ENCODE measurements at regions not wholly inside any gene's neighbourhood (a gene's known extent, or its start where the extent isn't known, plus 50 kb on each side); places are given as distances from the start of the nearest gene placed in this dataset.

DNA sequence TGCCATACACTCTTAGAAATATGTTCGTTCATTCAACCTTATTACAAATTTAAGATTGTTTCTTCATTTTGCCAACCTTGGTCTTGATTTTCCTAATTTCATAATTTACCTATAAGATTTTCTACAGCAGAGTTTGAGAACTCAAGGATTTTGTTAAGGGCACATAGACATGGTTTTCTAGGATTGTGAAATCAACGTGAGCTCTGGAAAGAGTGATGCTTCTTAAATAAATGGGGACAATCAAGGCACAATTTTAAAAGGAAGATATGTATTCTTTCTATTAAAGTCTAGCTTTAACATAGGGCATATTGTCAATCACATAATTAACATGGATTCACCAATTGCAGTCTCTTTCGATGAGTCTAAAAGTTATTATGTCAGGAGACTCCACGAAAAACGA lies 174.2 kb upstream of the PHF14 start:
- TF ChIP-seq, protein P1, sequence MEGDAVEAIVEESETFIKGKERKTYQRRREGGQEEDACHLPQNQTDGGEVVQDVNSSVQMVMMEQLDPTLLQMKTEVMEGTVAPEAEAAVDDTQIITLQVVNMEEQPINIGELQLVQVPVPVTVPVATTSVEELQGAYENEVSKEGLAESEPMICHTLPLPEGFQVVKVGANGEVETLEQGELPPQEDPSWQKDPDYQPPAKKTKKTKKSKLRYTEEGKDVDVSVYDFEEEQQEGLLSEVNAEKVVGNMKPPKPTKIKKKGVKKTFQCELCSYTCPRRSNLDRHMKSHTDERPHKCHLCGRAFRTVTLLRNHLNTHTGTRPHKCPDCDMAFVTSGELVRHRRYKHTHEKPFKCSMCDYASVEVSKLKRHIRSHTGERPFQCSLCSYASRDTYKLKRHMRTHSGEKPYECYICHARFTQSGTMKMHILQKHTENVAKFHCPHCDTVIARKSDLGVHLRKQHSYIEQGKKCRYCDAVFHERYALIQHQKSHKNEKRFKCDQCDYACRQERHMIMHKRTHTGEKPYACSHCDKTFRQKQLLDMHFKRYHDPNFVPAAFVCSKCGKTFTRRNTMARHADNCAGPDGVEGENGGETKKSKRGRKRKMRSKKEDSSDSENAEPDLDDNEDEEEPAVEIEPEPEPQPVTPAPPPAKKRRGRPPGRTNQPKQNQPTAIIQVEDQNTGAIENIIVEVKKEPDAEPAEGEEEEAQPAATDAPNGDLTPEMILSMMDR (IDR thresholded peaks at IDR 0.05; ENCODE audit: insufficient read depth, low read length, missing control alignments) = no peak
- CTCF ChIA-PET = no interaction called here
- no peak overlapping the region for H3K4me3 ChIP-seq (ENCODE audit: low read depth, low read length)
- no peak for DNase-seq (ENCODE audit: low read depth, low spot score)
- POLR2A ChIA-PET = no interaction called here

DNA sequence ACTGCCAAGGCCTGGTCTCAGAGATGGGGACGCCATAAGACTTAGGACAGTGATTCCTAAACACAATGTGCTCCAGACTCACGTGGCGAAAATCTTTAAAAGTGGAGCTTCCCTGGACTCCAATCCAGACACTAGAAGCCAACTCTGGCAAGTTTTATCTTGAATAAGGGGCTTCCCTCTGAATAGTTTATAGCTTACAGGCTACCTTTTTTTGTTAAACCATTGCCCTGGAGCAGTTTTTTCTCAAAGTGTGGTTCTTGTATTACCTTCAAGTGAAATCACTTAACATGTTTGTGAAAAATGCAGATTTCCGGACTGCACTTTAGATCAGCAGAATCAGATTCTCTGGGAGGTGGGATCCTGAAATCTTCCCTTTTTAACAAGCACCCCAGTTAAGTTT lies 171.7 kb upstream of the PHF14 start:
- DNase-seq (ENCODE audit: low read depth, low spot score) = no peak
- ChIA-PET CTCF (no interaction called here), POLR2A (no interaction called here)
- H3K4me3 ChIP-seq (ENCODE audit: low read depth, low read length) = no peak overlapping the region
- TF ChIP-seq, protein P1 (IDR thresholded peaks at IDR 0.05; ENCODE audit: insufficient read depth, low read length, missing control alignments) = no peak

DNA sequence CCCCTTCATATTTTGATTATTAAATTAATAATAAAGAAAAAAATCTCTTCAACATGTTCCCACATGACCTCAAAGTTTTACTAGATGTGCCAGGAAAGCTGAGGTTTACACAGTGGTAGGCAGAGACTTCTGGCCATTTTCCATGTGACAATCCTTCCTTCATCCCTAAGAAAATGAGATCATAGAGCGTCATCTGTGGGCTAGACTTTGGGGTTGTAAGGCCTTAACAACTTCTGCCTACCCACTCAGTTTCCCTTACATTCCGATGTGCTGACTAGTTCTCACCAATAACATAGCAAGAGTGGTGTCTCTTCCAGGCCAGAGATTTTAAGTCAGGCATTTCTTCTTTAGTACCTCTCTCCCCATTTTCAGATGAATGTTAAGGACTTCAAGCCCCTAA lies 171.1 kb upstream of the PHF14 start:
- TF ChIP-seq, protein P1 (IDR thresholded peaks at IDR 0.05; ENCODE audit: insufficient read depth, low read length, missing control alignments) = no peak
- CTCF ChIA-PET = no interaction called here
- no peak overlapping the region for H3K4me3 ChIP-seq (ENCODE audit: low read depth, low read length)
- no peak for DNase-seq (ENCODE audit: low read depth, low spot score)
- POLR2A ChIA-PET = no interaction called here

DNA sequence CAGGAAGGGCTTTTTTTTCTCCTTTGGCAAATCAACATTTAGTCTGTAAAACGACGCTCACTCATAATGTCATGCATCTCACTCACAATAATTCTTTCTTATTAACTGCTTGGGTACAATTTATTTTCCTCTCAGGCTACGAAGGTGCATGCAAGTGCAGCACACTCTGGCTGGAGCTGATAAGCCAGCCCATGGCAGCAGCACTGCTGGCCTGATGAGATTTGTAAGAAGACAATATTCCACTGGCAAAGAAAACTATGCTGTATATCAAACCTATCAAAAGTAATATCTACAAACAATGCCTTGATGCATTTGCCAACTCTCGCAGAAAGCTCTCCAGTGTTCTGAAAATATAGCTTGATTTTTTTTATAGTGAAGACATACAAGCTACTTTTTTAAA lies 170.0 kb upstream of the PHF14 start:
- no peak for DNase-seq (ENCODE audit: low read depth, low spot score)
- CTCF ChIA-PET = no interaction called here
- H3K4me3 ChIP-seq (ENCODE audit: low read depth, low read length) = no peak overlapping the region
- POLR2A ChIA-PET = no interaction called here
- TF ChIP-seq, protein P1 (IDR thresholded peaks at IDR 0.05; ENCODE audit: insufficient read depth, low read length, missing control alignments) = no peak

DNA sequence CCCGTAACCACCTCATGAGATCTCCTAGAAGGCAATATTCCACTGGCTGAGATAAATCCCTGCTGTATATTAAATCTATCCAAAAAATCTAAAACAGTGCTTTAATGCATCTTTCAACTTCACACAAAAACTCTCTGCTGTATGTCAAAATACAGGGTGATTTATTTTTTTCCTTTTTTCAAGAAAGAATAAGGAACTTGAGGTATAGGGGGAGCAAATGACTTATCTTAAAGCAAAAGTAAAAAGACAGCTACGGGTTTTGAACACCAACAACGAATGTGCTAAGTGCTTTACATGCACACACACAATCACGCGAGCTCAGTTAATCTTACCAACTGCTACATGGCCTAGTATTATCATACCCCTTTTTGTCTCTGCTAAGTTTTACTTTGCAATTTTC lies 168.9 kb upstream of the PHF14 start:
- H3K4me3 ChIP-seq (ENCODE audit: low read depth, low read length) = no peak overlapping the region
- ChIA-PET POLR2A (no interaction called here), CTCF (no interaction called here)
- TF ChIP-seq, protein P1 (IDR thresholded peaks at IDR 0.05; ENCODE audit: insufficient read depth, low read length, missing control alignments) = no peak
- DNase-seq (ENCODE audit: low read depth, low spot score) = no peak

DNA sequence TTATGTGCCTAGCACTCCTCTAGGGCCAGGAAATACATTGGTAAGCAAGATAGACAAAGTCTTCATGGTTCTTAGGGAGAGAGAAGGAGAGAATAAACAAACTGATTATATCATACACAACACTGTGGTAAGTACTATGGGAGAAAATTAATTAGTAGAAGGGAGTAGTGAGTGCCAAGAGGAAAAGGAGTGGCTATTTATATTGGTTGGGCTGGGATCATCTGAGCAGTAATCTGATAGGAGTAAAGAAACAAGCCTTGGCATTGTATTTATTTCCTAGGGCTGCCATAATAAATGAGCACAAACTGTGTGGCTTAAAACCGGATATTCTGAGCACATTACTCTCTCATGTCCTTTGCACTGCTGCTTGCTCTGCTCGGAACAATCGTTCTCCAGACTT lies 158.1 kb upstream of the PHF14 start:
- no peak overlapping the region for H3K4me3 ChIP-seq (ENCODE audit: low read depth, low read length)

More for the DNA sequence above, 158.1 kb upstream of the PHF14 start:
- DNase-seq (ENCODE audit: low read depth, low spot score) = no peak
- ChIA-PET POLR2A (no interaction called here), CTCF (no interaction called here)
- TF ChIP-seq, protein P1 (IDR thresholded peaks at IDR 0.05; ENCODE audit: insufficient read depth, low read length, missing control alignments) = no peak

Data from AG04449 (cell line).